HEK293 (cell line): ENCODE measurements at regions not wholly inside any gene's neighbourhood (a gene's known extent, or its start where the extent isn't known, plus 50 kb on each side); places are given as distances from the start of the nearest gene placed in this dataset.

Experiments used
- CTCF ChIP-seq: fragments of 450-650 bp; formaldehyde crosslinking; IDR thresholded peaks from 2 replicates; pipeline ENCODE4 v1.5.1; 2016; ENCODE audit warnings: missing biosample characterization, missing genetic modification characterization
- HIC1 ChIP-seq: fragments of 450-650 bp; formaldehyde crosslinking; IDR thresholded peaks from 2 replicates; pipeline ENCODE4 v1.5.1; 2016; ENCODE audit warnings: missing biosample characterization, missing genetic modification characterization
- ZNF350 ChIP-seq: fragments of 450-650 bp; formaldehyde crosslinking; IDR thresholded peaks from 2 replicates; pipeline ENCODE4 v1.5.0; 2017; ENCODE audit warnings: missing biosample characterization, mild to moderate bottlenecking, missing genetic modification characterization
- ZNF707 ChIP-seq: fragments of 450-650 bp; formaldehyde crosslinking; IDR thresholded peaks from 2 replicates; pipeline ENCODE4 v1.5.1; 2016; ENCODE audit warnings: missing biosample characterization, missing genetic modification characterization

- no peak for TF ChIP-seq CTCF (tag by site-specific recombination)
- TF ChIP-seq ZNF350 (tag by site-specific recombination), result no peak
- TF ChIP-seq ZNF707 (tag by site-specific recombination), result no peak
- no peak for TF ChIP-seq HIC1 (tag by site-specific recombination)
Measured at GRCh38 chrX:40495659-40496058, 85.1 kb upstream of the ATP6AP2 start.
